Neural crest cell (in vitro differentiated cells): ENCODE measurements at regions not wholly inside any gene's neighbourhood (a gene's known extent, or its start where the extent isn't known, plus 50 kb on each side); places are given as distances from the start of the nearest gene placed in this dataset.
A peak's percentile ranks its signal among the peaks of the same experiment; 100 is the strongest.

ENCODE experiments used
- DNase-seq: peaks from one replicate; pipeline ENCODE4 v3.0.0; 2021; ENCODE audit warnings: low read depth, mixed read lengths, low spot score
- H3K27ac Mint-ChIP-seq: one replicate; pipeline ENCODE4 v1.8.0; 2021; ENCODE audit warnings: mild to moderate bottlenecking, mixed read lengths; ENCODE audit not compliant: unreplicated experiment
- H3K27me3 Mint-ChIP-seq: 2 replicates; pipeline ENCODE4 v1.8.0; 2021; ENCODE audit warnings: low read depth, mild to moderate bottlenecking, mixed read lengths
- H3K36me3 Mint-ChIP-seq: 2 replicates; pipeline ENCODE4 v1.8.0; 2021; ENCODE audit warnings: low read depth, mild to moderate bottlenecking, mixed read lengths
- H3K4me1 Mint-ChIP-seq: 2 replicates; pipeline ENCODE4 v1.8.0; 2021; ENCODE audit warnings: mixed read lengths
- H3K4me3 Mint-ChIP-seq: one replicate; pipeline ENCODE4 v1.8.0; 2021; ENCODE audit warnings: mild to moderate bottlenecking, mixed read lengths
- H3K9me3 Mint-ChIP-seq: 2 replicates; pipeline ENCODE4 v1.8.0; 2021; ENCODE audit warnings: mixed read lengths
- CTCF ChIP-seq: fragments of 200-600 bp; sonication (generic); conservative IDR thresholded peaks from 2 replicates; pipeline ENCODE4 v1.5.0; 2021; ENCODE audit warnings: antibody characterized with exemption, mild to moderate bottlenecking

- Mint-ChIP-seq H3K27me3 (peaks cover 6% of the 10 kb centered on the region), H3K36me3 (no peaks in the 10 kb centered on the region), H3K9me3 (no peaks in the 10 kb centered on the region), H3K27ac (no peak overlapping the region), H3K4me3 (no peak overlapping the region), H3K4me1 (no peaks in the 10 kb centered on the region)
- DNase-seq, result no peak
- TF ChIP-seq CTCF, result no peak
Observed at GRCh38 chr2:175317751-175318150, 136.2 kb upstream of the ATP5MC3 start.

- no peaks in the 10 kb centered on the region for H3K36me3 Mint-ChIP-seq
- DNase-seq, result no peak
- H3K27ac Mint-ChIP-seq, result no peak overlapping the region
- no peaks in the 10 kb centered on the region for H3K9me3 Mint-ChIP-seq
- peaks cover 43% of the 10 kb centered on the region for H3K27me3 Mint-ChIP-seq
- no peaks in the 10 kb centered on the region for H3K4me1 Mint-ChIP-seq
- TF ChIP-seq CTCF, result no peak
- H3K4me3 Mint-ChIP-seq, result no peak overlapping the region
Observed at GRCh38 chr2:175312137-175312536, 130.6 kb upstream of the ATP5MC3 start.

DNA sequence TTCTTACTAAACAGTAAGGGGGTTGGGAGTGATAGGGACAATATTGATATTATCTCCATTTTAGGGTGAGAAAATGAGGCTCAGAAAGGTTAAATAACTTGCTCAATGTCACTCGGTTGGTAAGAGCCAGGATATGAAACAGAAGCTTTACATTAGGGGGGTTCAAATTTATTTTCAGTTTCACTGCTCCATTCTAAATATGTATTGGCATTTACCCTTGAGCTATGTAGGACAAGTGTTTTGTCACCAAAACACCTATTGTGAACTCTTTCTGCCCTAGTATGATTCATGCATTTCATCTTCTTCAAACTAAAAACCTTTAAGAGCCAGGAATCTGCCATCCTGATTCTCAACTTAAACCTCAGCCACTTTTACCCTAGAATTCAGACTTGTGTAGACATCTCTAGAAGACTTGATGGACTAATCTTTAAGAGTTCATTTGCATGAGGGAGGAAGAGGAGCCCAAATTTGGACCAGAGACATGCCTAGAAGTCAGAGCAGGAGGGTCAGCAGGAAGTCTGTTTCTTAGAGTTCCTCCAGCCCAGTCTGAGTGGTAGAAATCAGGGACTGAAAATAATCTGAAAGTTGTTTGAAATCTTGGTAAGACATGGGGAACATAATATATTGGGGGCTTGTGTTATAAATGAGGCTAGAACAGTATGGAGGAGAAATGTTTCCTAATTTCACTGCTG lies 129.4 kb upstream of the ATP5MC3 start:
- no peak overlapping the region for H3K4me3 Mint-ChIP-seq
- H3K27ac Mint-ChIP-seq, result no peak overlapping the region

GRCh38 chr2:175309799-175310198 lies 128.3 kb upstream of the ATP5MC3 start:
- H3K9me3 Mint-ChIP-seq, result no peaks in the 10 kb centered on the region
- H3K4me3 Mint-ChIP-seq, result no peak overlapping the region
- H3K27ac Mint-ChIP-seq, result no peak overlapping the region
- peak; percentile 20 for DNase-seq
- no peaks in the 10 kb centered on the region for H3K4me1 Mint-ChIP-seq
- H3K27me3 Mint-ChIP-seq, result peaks cover 49% of the 10 kb centered on the region
- peak; percentile 63 for TF ChIP-seq CTCF
- H3K36me3 Mint-ChIP-seq, result no peaks in the 10 kb centered on the region

More for the DNA sequence above, 129.4 kb upstream of the ATP5MC3 start:
- Mint-ChIP-seq H3K27me3 (peaks cover 45% of the 10 kb centered on the region), H3K36me3 (no peaks in the 10 kb centered on the region), H3K4me1 (no peaks in the 10 kb centered on the region), H3K9me3 (no peaks in the 10 kb centered on the region)
- TF ChIP-seq CTCF, result no peak
- no peak for DNase-seq

DNA sequence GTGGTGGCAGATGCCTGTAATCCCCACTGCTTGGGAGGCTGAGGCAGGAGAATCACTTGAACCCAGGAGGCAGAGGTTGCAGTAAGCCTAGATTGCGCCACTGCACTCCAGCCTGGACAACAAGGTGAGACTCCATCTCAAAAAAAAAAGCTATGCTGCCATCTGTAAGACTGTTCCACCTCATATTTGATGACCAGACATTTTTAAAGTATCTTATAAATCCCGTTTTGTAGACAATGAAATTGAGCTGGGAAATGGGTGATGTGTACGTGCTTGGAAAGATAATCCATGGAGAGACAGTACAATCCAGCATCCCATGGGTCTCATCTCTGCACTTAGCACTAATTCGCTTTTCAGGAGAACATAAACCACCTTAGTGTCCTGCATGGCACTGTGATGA lies 126.5 kb upstream of the ATP5MC3 start:
- no peak overlapping the region for H3K4me3 Mint-ChIP-seq
- H3K4me1 Mint-ChIP-seq, result no peaks in the 10 kb centered on the region
- H3K27me3 Mint-ChIP-seq, result peaks cover 52% of the 10 kb centered on the region
- no peaks in the 10 kb centered on the region for H3K36me3 Mint-ChIP-seq
- H3K27ac Mint-ChIP-seq, result no peak overlapping the region
- no peak for TF ChIP-seq CTCF
- no peak for DNase-seq
- H3K9me3 Mint-ChIP-seq, result no peaks in the 10 kb centered on the region
